Esophagus muscularis mucosa (tissue), 3 donors: ENCODE measurements at regions not wholly inside any gene's neighbourhood (a gene's known extent, or its start where the extent isn't known, plus 50 kb on each side); places are given as distances from the start of the nearest gene placed in this dataset.

Experiments used
- POLR2A ChIP-seq: fragments of 450-650 bp; IDR thresholded peaks from one replicate; pipeline ENCODE4 v1.6.1; 2017; ENCODE audit warnings: antibody characterized with exemption, moderate library complexity, mild to moderate bottlenecking, low read depth
- TF ChIP-seq, protein P1 (sequence below), 3 experiments: fragments of 200-600 bp in 2 of 3; fragments of 450-650 bp in 1 of 3; sonication (generic) in 2 of 3; IDR thresholded peaks; one replicate each; pipeline ENCODE4 v1.5.1; 2017 to 2019; ENCODE audit warnings: antibody characterized with exemption in 3 of 3, mild to moderate bottlenecking in 2 of 3, moderate library complexity in 1 of 3

GRCh38 chr13:109415057-109415456 lies 371.3 kb downstream of the IRS2 start:
- TF ChIP-seq, protein P1, sequence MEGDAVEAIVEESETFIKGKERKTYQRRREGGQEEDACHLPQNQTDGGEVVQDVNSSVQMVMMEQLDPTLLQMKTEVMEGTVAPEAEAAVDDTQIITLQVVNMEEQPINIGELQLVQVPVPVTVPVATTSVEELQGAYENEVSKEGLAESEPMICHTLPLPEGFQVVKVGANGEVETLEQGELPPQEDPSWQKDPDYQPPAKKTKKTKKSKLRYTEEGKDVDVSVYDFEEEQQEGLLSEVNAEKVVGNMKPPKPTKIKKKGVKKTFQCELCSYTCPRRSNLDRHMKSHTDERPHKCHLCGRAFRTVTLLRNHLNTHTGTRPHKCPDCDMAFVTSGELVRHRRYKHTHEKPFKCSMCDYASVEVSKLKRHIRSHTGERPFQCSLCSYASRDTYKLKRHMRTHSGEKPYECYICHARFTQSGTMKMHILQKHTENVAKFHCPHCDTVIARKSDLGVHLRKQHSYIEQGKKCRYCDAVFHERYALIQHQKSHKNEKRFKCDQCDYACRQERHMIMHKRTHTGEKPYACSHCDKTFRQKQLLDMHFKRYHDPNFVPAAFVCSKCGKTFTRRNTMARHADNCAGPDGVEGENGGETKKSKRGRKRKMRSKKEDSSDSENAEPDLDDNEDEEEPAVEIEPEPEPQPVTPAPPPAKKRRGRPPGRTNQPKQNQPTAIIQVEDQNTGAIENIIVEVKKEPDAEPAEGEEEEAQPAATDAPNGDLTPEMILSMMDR (IDR thresholded peaks at IDR 0.05) = no peak
- TF ChIP-seq POLR2A = no peak
